Pancreas (tissue), 10 donors: ENCODE measurements at regions not wholly inside any gene's neighbourhood (a gene's known extent, or its start where the extent isn't known, plus 50 kb on each side); places are given as distances from the start of the nearest gene placed in this dataset.
"Not testable (repeated sequence)": the region's sequence is repeated elsewhere in the genome, so short reads cannot be mapped to it uniquely, and the experiment has no call there.

Source experiments
- ATAC-seq, 4 donors: fragments of 200-7000 bp; cut with Tn5 transposase; one replicate each; pipeline versions ENCODE4 v1.8.0 to v1.9.1; 2020; ENCODE audit warnings: mild to moderate bottlenecking in 4 of 4, moderate library complexity in 4 of 4
- DNase-seq, 6 donors: peaks; one replicate each; pipeline ENCODE4 v3.0.0-alpha.2; 2020
- FAIRE-seq: peaks from 2 replicates; lab custom pipeline; 2012; peaks lifted over from hg19 to GRCh38; lab: Jason Lieb, UNC
- H3K27ac ChIP-seq, 4 donors: fragments of 200-600 bp; sonication (generic); 1 replicate in 3 of 4; 2 replicates in 1 of 4; pipeline versions ENCODE4 v1.5.0 to v1.8.0; 2020
- H3K27me3 ChIP-seq, 4 donors: fragments of 200-600 bp; one replicate each; pipeline ENCODE4 v1.8.0; 2021
- H3K36me3 ChIP-seq, 3 donors: fragments of 200-600 bp; sonication (generic) in 1 of 3; one replicate each; pipeline versions ENCODE4 v1.5.0 to v1.8.0; 2020 to 2021
- H3K4me1 ChIP-seq, 3 donors: fragments of 200-600 bp; one replicate each; pipeline ENCODE4 v1.8.0; 2021
- H3K4me3 ChIP-seq, 4 donors: fragments of 200-600 bp; sonication (generic) in 2 of 4; one replicate each; pipeline versions ENCODE4 v1.5.0 to v1.8.0; 2020 to 2021
- H3K9me3 ChIP-seq, 4 donors: fragments of 200-600 bp; one replicate each; pipeline ENCODE4 v1.8.0; 2021
- CTCF ChIP-seq, 4 donors: fragments of 200-600 bp; sonication (generic) in 3 of 4; IDR thresholded peaks; one replicate each; pipeline versions ENCODE4 v1.5.0 to v1.8.0; 2021; ENCODE audit warnings: antibody characterized with exemption in 4 of 4
- WGBS, 2 donors: extraction: QIAGEN DNeasy Blood & Tissue Kit; methylation state at CpG; one replicate each; pipeline ENCODE4 v1.1.7; 2013; 5-methylcytosine and 5-hydroxymethylcytosine counted together
- intact Hi-C, 3 donors: fragments of 100-400 bp; cut with DNase I; formaldehyde crosslinking; loops; one replicate each; pipeline versions ENCODE4 v1.11.1 to v1.14.2; 2022
- donor health status: healthy with polysubstance abuse.
- donor health status: DM: no; HTN: no; CAD: no; lungs with moderate emphysema.
- donor health status: DM: no; HTN: no; CAD: no.
- donor health status: control.
- donor health status: control.
- donor health status: Bipolar disorder and iron deficiency.
- donor health status: DM: yes; HTN: yes; CAD: no.
- donor health status: DM: no; HTN: no; CAD: no.
- donor health status: DM: no; HTN: no; CAD: no.
- donor health status: DM: yes; HTN: yes; CAD: no.

DNA sequence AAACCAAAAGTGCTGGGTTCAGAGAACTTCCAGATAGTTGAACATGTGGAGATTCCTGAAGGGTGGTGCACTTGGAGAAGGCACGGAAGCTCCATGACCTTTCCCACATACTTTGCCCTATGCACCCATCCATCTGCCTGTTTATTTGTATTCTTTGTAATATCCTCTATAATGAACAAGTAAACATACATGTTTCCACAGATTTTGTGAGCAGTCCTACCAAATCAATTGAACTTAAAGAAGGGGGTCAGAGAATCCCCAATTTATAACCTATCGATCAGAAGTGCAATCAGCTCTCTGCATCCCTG lies 121.4 kb downstream of the ADSS2 start:
- H3K27ac ChIP-seq, result no peak overlapping the region

GRCh38 chr1:244332761-244333160 lies 118.9 kb downstream of the ADSS2 start:
- H3K27ac ChIP-seq, H3K9me3 ChIP-seq, H3K27me3 ChIP-seq, ATAC-seq, DNase-seq, H3K4me3 ChIP-seq, FAIRE-seq, intact Hi-C loops, H3K4me1 ChIP-seq, H3K36me3 ChIP-seq: not testable (repeated sequence)
- 74 to 81% methylated on average over 2 of the region's 2 CpGs for WGBS, 2 donors

More for the DNA sequence above, 121.4 kb downstream of the ADSS2 start:
- Histone ChIP-seq H3K4me3 (no peak overlapping the region), H3K4me1 (no peaks in the 10 kb centered on the region), H3K9me3 (no peaks in the 10 kb centered on the region), H3K27me3 (peaks cover 0 to under 1% (median 0%) of the 10 kb centered on the region in 4 donors), H3K36me3 (no peaks in the 10 kb centered on the region)
- DNase-seq (no peak), ATAC-seq (no peak), FAIRE-seq (no peak)
- intact Hi-C loops, result no loop called here
- no peak for TF ChIP-seq CTCF (IDR thresholded peaks at IDR 0.05)
- 94% methylated on average over 2 of the region's 2 CpGs for WGBS, 2 donors

- ATAC-seq, intact Hi-C loops, H3K27me3 ChIP-seq, H3K27ac ChIP-seq, FAIRE-seq, H3K4me1 ChIP-seq, H3K36me3 ChIP-seq, H3K9me3 ChIP-seq, DNase-seq, H3K4me3 ChIP-seq: not testable (repeated sequence)
- 86 to 94% methylated on average over 2 of the region's 2 CpGs for WGBS, 2 donors
Measured at GRCh38 chr1:244334315-244334714, 117.4 kb downstream of the ADSS2 start.

DNA sequence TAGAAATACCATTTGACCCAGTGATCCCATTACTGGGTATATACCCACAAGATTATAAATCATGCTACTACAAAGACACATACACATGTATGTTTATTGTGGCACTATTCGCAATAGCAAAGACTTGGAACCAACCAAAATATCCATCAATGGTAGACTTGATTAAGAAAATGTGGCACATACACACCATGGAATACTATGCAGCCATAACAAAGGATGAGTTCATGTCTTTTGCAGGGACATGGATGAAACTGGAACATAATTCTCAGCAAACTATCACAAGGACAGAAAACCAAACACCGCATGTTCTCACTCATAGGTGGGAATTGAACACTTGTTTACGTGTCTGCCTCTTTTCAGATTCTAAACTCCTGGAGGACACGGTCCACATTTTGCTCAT lies 116.9 kb downstream of the ADSS2 start:
- ATAC-seq, H3K27me3 ChIP-seq, FAIRE-seq, H3K9me3 ChIP-seq, DNase-seq, H3K4me3 ChIP-seq, H3K4me1 ChIP-seq, intact Hi-C loops, H3K27ac ChIP-seq, H3K36me3 ChIP-seq: not testable (repeated sequence)
- WGBS, 2 donors, result 93 to 98% methylated on average over 4 of the region's 4 CpGs

DNA sequence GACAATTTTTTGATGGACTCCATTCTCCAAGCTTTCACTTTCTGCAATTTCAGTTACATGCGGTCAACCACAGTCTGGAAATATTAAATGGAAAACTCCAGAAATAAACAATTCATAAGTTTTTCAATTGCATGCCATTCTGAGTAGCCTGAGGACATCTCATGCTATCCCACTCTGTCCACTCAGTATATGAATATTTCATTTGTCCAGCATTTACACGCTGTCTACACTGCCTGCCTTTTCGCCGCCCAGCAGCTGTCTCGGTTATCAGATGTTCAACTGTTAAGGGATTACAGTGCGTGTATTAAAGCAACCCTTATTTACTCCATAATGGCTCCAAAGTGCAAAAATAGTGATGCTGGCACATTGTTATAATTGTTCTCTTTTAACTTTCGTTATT lies 116.3 kb downstream of the ADSS2 start:
- no peaks in the 10 kb centered on the region for H3K9me3 ChIP-seq
- no peak for DNase-seq
- H3K27me3 ChIP-seq, result peaks cover 0 to 3% (median 0%) of the 10 kb centered on the region in 4 donors
- no peak for TF ChIP-seq CTCF (IDR thresholded peaks at IDR 0.05)
- H3K27ac ChIP-seq, result no peak overlapping the region
- intact Hi-C loops, result no loop called here
- FAIRE-seq, result no peak
- no peaks in the 10 kb centered on the region for H3K4me1 ChIP-seq
- no peak overlapping the region for H3K4me3 ChIP-seq
- ATAC-seq, result no peak
- 78 to 86% methylated on average over 7 of the region's 7 CpGs for WGBS, 2 donors
- H3K36me3 ChIP-seq, result no peaks in the 10 kb centered on the region

DNA sequence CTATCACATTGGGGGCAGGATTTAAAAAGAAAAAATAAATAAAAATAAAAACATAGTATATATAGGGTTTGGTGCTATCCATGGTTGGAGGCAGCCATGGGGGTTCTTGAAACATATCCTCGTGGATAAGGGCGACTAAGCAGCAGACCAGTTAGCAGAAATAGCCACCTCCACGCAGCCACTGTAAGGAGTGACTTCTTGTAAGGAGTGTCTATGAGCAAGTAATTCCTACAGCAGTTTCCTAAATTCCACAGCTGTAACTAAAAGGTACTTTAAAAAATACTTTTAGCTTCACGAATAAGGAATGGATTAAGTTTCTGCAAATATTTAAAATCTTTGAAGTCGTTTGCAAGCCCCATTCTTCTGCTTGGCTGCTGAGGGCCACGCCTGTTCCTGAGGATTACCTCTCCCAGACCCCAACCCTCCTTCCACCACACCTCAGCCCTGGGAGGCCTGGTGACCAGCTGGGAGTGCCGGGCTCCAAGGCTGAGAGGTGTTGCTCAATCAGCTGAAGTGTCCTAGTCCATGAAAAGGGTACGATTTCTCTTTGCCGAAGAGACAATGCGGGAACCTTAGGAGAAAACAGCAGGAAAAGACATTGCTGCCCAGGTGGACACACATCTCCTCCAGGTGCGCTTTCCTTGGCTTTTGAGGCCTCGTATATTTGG lies 115.3 kb downstream of the ADSS2 start:
- Histone ChIP-seq H3K9me3 (no peaks in the 10 kb centered on the region), H3K36me3 (no peaks in the 10 kb centered on the region), H3K27me3 (peaks cover 0 to 3% (median 0%) of the 10 kb centered on the region in 4 donors), H3K4me3 (no peak overlapping the region), H3K27ac (no peak overlapping the region), H3K4me1 (no peaks in the 10 kb centered on the region)
- DNase-seq (no peak), FAIRE-seq (no peak), ATAC-seq (no peak)
- no peak for TF ChIP-seq CTCF (IDR thresholded peaks at IDR 0.05)
- WGBS, 2 donors, result 85 to 90% methylated on average over 12 of the region's 12 CpGs
- intact Hi-C loops, result no loop called here
